ENCODE measurements at regions not wholly inside any gene's neighbourhood (a gene's known extent, or its start where the extent isn't known, plus 50 kb on each side); places are given as distances from the start of the nearest gene placed in this dataset.

DNA sequence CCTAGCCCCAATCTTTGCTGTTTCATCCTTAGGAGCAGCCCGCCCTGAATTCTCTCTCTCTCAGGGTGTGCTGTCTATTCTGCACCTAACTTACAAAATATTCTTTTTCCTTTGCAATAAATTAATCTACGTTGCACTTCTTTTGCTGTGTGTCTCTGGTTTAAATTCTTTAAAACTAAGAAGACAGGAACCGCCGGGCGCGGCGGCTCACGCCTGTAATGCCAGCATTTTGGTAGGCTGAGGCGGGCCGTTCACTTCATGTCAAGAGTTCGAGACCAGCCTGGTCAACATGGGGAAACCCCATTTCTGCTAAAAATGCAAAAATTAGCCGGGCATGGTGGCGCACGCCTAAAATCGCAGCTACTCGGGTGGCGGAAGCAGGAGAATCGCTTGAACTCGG, 148.5 kb upstream of the PRSS16 start:
- no peak for TF ChIP-seq POLR2A (IDR thresholded peaks at IDR 0.05)
- no peak for TF ChIP-seq CTCF (IDR thresholded peaks at IDR 0.05)

Measured in body of pancreas (tissue), 4 donors.